ENCODE measurements at regions not wholly inside any gene's neighbourhood (a gene's known extent, or its start where the extent isn't known, plus 50 kb on each side); places are given as distances from the start of the nearest gene placed in this dataset.

DNA sequence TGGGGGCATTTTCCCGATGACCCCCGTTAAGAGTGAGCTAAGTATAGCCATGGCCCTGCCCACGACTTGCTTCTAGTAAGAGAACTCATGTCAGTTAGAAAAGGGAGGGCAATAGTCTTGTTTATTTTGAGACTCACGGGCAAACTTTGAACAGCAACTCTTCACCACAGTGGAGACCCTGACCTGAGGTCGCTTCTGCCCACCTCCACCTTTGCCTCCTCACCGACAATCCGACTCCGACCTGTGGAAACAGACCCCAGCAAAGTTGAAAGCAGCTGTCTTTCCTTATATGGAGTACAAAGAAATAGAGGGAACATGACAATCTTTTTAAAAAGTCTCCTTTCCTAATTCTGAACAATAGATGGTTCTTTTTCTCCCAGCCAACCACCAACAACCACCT is 155.0 kb upstream of the GCFC2 start:
- Histone ChIP-seq H3K27ac (no peak overlapping the region), H3K27me3 (ENCODE audit: insufficient read depth, low read depth, severe bottlenecking) (no peaks in the 10 kb centered on the region), H3K4me3 (ENCODE audit: low read depth, low read length) (no peak overlapping the region), H3K9me3 (ENCODE audit: severe bottlenecking) (no peaks in the 10 kb centered on the region), H3K36me3 (no peaks in the 10 kb centered on the region)
- TF ChIP-seq, protein P1, sequence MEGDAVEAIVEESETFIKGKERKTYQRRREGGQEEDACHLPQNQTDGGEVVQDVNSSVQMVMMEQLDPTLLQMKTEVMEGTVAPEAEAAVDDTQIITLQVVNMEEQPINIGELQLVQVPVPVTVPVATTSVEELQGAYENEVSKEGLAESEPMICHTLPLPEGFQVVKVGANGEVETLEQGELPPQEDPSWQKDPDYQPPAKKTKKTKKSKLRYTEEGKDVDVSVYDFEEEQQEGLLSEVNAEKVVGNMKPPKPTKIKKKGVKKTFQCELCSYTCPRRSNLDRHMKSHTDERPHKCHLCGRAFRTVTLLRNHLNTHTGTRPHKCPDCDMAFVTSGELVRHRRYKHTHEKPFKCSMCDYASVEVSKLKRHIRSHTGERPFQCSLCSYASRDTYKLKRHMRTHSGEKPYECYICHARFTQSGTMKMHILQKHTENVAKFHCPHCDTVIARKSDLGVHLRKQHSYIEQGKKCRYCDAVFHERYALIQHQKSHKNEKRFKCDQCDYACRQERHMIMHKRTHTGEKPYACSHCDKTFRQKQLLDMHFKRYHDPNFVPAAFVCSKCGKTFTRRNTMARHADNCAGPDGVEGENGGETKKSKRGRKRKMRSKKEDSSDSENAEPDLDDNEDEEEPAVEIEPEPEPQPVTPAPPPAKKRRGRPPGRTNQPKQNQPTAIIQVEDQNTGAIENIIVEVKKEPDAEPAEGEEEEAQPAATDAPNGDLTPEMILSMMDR (IDR thresholded peaks at IDR 0.05; ENCODE audit: low read depth, low read length), result no peak
- no peak for DNase-seq

DNA sequence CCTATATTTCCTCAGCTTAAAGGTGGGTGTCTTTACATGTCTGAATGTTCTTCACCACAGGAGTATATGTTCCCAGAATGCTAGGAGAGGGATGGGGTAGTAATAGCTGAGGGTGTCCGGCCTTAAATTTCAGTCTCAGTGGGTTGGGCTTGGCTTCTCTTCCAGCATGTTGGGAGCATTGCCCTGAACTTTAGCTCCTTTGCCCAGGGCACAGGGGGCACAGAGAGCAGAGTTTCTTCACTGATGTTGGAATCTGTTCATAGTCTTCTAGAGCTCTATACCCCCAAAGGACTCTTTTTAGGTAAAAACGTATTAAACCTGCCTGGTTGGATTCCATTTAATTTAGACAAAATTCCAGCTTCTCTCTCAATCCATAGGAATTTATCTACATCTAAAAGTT is 154.4 kb upstream of the GCFC2 start:
- Histone ChIP-seq H3K27me3 (ENCODE audit: insufficient read depth, low read depth, severe bottlenecking) (no peaks in the 10 kb centered on the region), H3K36me3 (no peaks in the 10 kb centered on the region), H3K27ac (no peak overlapping the region), H3K9me3 (ENCODE audit: severe bottlenecking) (no peaks in the 10 kb centered on the region), H3K4me3 (ENCODE audit: low read depth, low read length) (no peak overlapping the region)
- TF ChIP-seq, protein P1 (IDR thresholded peaks at IDR 0.05; ENCODE audit: low read depth, low read length), result no peak
- DNase-seq, result no peak

DNA sequence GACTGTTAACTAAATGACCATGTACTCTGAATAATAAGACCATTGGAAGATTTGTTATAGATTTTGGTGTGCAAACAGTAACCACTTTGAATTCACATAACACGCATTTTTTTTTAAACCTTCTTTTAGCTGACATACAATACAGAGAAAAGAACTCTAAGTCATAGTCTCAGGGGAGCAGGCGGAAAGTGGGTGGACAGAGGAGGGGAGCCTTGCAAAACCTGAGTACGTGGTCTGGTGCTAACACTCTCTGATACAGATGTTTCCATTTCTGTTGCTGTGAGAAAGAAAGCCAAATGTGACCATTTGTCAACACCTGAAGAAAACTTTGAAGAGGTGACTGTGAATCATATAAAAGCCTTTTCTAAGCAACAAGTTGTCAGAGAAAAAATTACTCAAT is 151.8 kb upstream of the GCFC2 start:
- Histone ChIP-seq H3K36me3 (no peaks in the 10 kb centered on the region), H3K4me3 (ENCODE audit: low read depth, low read length) (no peak overlapping the region), H3K27me3 (ENCODE audit: insufficient read depth, low read depth, severe bottlenecking) (no peaks in the 10 kb centered on the region), H3K27ac (no peak overlapping the region), H3K9me3 (ENCODE audit: severe bottlenecking) (no peaks in the 10 kb centered on the region)
- no peak for DNase-seq
- TF ChIP-seq, protein P1 (IDR thresholded peaks at IDR 0.05; ENCODE audit: low read depth, low read length), result no peak

DNA sequence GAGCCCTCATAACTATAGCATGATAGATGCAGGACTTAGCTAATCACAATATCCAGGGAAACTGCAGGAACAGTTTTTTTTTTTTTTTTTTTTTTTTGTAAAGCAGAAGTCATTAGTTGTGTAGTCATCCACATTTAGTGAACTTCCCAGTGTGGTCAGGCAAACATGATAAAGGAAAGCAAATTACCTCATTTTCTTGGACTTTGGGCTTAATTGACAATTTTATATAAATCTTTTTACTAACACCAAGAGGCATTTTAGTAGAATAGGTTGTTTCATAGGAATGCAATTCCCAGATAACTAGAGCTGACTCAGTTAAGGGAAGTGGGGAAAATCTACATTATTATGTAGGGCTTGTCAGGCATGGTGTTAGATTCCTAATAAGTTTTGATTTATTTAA is 142.7 kb upstream of the GCFC2 start:
- TF ChIP-seq, protein P1 (IDR thresholded peaks at IDR 0.05; ENCODE audit: low read depth, low read length), result no peak
- Histone ChIP-seq H3K27me3 (ENCODE audit: insufficient read depth, low read depth, severe bottlenecking) (no peaks in the 10 kb centered on the region), H3K36me3 (no peaks in the 10 kb centered on the region), H3K4me3 (ENCODE audit: low read depth, low read length) (no peak overlapping the region), H3K27ac (no peak overlapping the region), H3K9me3 (ENCODE audit: severe bottlenecking) (peaks cover 12% of the 10 kb centered on the region)
- DNase-seq, result no peak

DNA sequence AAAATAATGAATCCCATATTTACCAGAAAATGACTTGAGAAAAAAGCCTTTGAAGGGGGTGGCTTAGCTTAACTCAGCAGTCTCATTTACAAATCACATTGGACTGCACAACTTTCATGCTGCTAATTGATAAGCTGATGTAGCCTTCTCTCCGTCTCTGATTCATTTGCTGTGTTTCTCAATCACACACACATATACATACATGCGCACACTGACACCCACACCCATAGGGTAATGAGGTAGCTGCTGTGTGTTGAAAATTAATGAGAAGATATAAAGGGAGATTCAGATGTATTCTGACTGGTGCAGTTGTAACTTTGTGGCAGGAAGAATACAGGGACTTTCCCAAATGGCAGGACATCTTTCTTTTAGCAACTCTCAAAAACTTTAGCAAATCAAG is 141.9 kb upstream of the GCFC2 start:
- Histone ChIP-seq H3K27me3 (ENCODE audit: insufficient read depth, low read depth, severe bottlenecking) (no peaks in the 10 kb centered on the region), H3K36me3 (no peaks in the 10 kb centered on the region), H3K27ac (no peak overlapping the region), H3K9me3 (ENCODE audit: severe bottlenecking) (peaks cover 12% of the 10 kb centered on the region), H3K4me3 (ENCODE audit: low read depth, low read length) (no peak overlapping the region)
- no peak for DNase-seq
- TF ChIP-seq, protein P1 (IDR thresholded peaks at IDR 0.05; ENCODE audit: low read depth, low read length), result no peak

DNA sequence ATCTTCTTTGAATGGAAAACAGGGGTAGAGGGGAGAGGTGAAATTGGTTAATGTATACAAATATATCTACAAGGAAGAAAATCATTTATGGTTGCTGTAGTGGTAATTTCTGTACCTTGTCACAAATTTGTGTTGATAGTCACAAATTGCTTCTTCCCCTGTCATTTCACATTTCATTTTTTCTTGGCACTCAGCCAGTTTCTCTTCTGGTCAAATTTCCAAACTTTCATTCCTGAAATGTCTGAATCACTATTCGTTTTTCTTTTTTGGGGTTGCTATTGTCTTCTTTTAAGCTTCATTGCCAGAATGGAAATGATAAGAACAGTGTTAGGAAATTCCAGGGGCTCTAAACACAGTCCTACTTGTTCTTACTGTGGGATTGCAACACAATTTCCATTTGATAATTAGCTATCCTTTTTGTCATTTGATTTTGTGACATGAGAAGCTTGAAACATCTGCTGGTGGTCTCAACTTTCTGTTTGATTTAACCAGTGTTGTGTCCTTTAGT is 136.0 kb upstream of the GCFC2 start:
- Histone ChIP-seq H3K27ac (no peak overlapping the region), H3K36me3 (no peaks in the 10 kb centered on the region)
- no peak for DNase-seq

More for the DNA sequence above, 136.0 kb upstream of the GCFC2 start:
- Histone ChIP-seq H3K9me3 (ENCODE audit: severe bottlenecking) (no peaks in the 10 kb centered on the region), H3K4me3 (ENCODE audit: low read depth, low read length) (no peak overlapping the region), H3K27me3 (ENCODE audit: insufficient read depth, low read depth, severe bottlenecking) (no peaks in the 10 kb centered on the region)
- TF ChIP-seq, protein P1 (IDR thresholded peaks at IDR 0.05; ENCODE audit: low read depth, low read length), result no peak
